ENCODE measurements at regions not wholly inside any gene's neighbourhood (a gene's known extent, or its start where the extent isn't known, plus 50 kb on each side); places are given as distances from the start of the nearest gene placed in this dataset.

- Histone ChIP-seq H3K27me3 (ENCODE audit: insufficient read depth, low read length, poor library complexity, severe bottlenecking) (no peaks in the 10 kb centered on the region), H3K4me3 (ENCODE audit: low read length, poor library complexity, severe bottlenecking) (no peak overlapping the region), H3K79me2 (ENCODE audit: insufficient read depth, low read length) (no peaks in the 10 kb centered on the region), H3K9ac (ENCODE audit: low read depth, low read length, poor library complexity, severe bottlenecking) (no peak overlapping the region), H4K20me1 (ENCODE audit: insufficient read depth, low read length, poor library complexity, severe bottlenecking) (no peaks in the 10 kb centered on the region), H3K36me3 (ENCODE audit: insufficient read depth, low read length) (no peaks in the 10 kb centered on the region), H3F3A (ENCODE audit: low read depth) (no peaks in the 10 kb centered on the region), H3K9me2 (replicated peaks; ENCODE audit: low read depth, low read length) (no peaks in the 10 kb centered on the region), H3K9me3 (ENCODE audit: insufficient read depth, low read depth, low read length) (no peaks in the 10 kb centered on the region), H3K4me1 (ENCODE audit: insufficient read depth, low read length, poor library complexity, severe bottlenecking) (no peaks in the 10 kb centered on the region), H2AFZ (ENCODE audit: low read length) (no peak overlapping the region), H3K4me2 (ENCODE audit: low read depth, low read length, poor library complexity, severe bottlenecking) (no peak overlapping the region)
- TF ChIP-seq CTCF (conservative IDR thresholded peaks at IDR 0.05; ENCODE audit: low read length): no peak
- no peak for TF ChIP-seq EZH2phosphoT487 (IDR thresholded peaks at IDR 0.05; ENCODE audit: borderline replicate concordance)
Observed at GRCh38 chr1:195434566-195435203, 1173.6 kb downstream of the KCNT2 start.

GRCh38 chr1:195430826-195431225 is 1177.4 kb downstream of the KCNT2 start:
- Histone ChIP-seq H2AFZ (ENCODE audit: low read length) (no peak overlapping the region), H3K36me3 (ENCODE audit: insufficient read depth, low read length) (no peaks in the 10 kb centered on the region), H3K27me3 (ENCODE audit: insufficient read depth, low read length, poor library complexity, severe bottlenecking) (no peaks in the 10 kb centered on the region), H3K4me3 (ENCODE audit: low read length, poor library complexity, severe bottlenecking) (no peak overlapping the region), H3K4me2 (ENCODE audit: low read depth, low read length, poor library complexity, severe bottlenecking) (no peak overlapping the region), H3K79me2 (ENCODE audit: insufficient read depth, low read length) (no peaks in the 10 kb centered on the region), H3K9ac (ENCODE audit: low read depth, low read length, poor library complexity, severe bottlenecking) (no peak overlapping the region), H4K20me1 (ENCODE audit: insufficient read depth, low read length, poor library complexity, severe bottlenecking) (no peaks in the 10 kb centered on the region), H3K9me2 (replicated peaks; ENCODE audit: low read depth, low read length) (no peaks in the 10 kb centered on the region), H3K9me3 (ENCODE audit: insufficient read depth, low read depth, low read length) (no peaks in the 10 kb centered on the region), H3F3A (ENCODE audit: low read depth) (no peaks in the 10 kb centered on the region), H3K4me1 (ENCODE audit: insufficient read depth, low read length, poor library complexity, severe bottlenecking) (no peaks in the 10 kb centered on the region)
- TF ChIP-seq EZH2phosphoT487 (IDR thresholded peaks at IDR 0.05; ENCODE audit: borderline replicate concordance) (no peak), CTCF (conservative IDR thresholded peaks at IDR 0.05; ENCODE audit: low read length) (no peak)

- Histone ChIP-seq H3K9me3 (ENCODE audit: insufficient read depth, low read depth, low read length) (no peaks in the 10 kb centered on the region), H3F3A (ENCODE audit: low read depth) (no peaks in the 10 kb centered on the region), H3K4me1 (ENCODE audit: insufficient read depth, low read length, poor library complexity, severe bottlenecking) (no peaks in the 10 kb centered on the region), H3K4me3 (ENCODE audit: low read length, poor library complexity, severe bottlenecking) (no peak overlapping the region), H4K20me1 (ENCODE audit: insufficient read depth, low read length, poor library complexity, severe bottlenecking) (no peaks in the 10 kb centered on the region), H3K36me3 (ENCODE audit: insufficient read depth, low read length) (no peaks in the 10 kb centered on the region), H3K9ac (ENCODE audit: low read depth, low read length, poor library complexity, severe bottlenecking) (no peak overlapping the region), H3K79me2 (ENCODE audit: insufficient read depth, low read length) (no peaks in the 10 kb centered on the region), H2AFZ (ENCODE audit: low read length) (no peak overlapping the region), H3K9me2 (replicated peaks; ENCODE audit: low read depth, low read length) (no peaks in the 10 kb centered on the region), H3K27me3 (ENCODE audit: insufficient read depth, low read length, poor library complexity, severe bottlenecking) (no peaks in the 10 kb centered on the region), H3K4me2 (ENCODE audit: low read depth, low read length, poor library complexity, severe bottlenecking) (no peak overlapping the region)
- no peak for TF ChIP-seq CTCF (conservative IDR thresholded peaks at IDR 0.05; ENCODE audit: low read length)
- no peak for TF ChIP-seq EZH2phosphoT487 (IDR thresholded peaks at IDR 0.05; ENCODE audit: borderline replicate concordance)
Observed at GRCh38 chr1:195428927-195429326, 1179.3 kb downstream of the KCNT2 start.

Data from Loucy (cell line).